Glutamatergic neuron (in vitro differentiated cells): ENCODE measurements at regions not wholly inside any gene's neighbourhood (a gene's known extent, or its start where the extent isn't known, plus 50 kb on each side); places are given as distances from the start of the nearest gene placed in this dataset.

Source experiments
- DNase-seq: peaks from one replicate; pipeline ENCODE4 v3.0.0; 2022
- H3K27ac Mint-ChIP-seq: one replicate; pipeline ENCODE4 v1.8.0; 2020; ENCODE audit warnings: mild to moderate bottlenecking, mixed read lengths, inconsistent platforms; ENCODE audit not compliant: unreplicated experiment
- H3K27me3 Mint-ChIP-seq: one replicate; pipeline ENCODE4 v1.8.0; 2020; ENCODE audit warnings: mild to moderate bottlenecking, moderate library complexity, mixed read lengths, inconsistent platforms; ENCODE audit not compliant: unreplicated experiment
- H3K36me3 Mint-ChIP-seq: one replicate; pipeline ENCODE4 v1.8.0; 2020; ENCODE audit warnings: mild to moderate bottlenecking, mixed read lengths, inconsistent platforms; ENCODE audit not compliant: unreplicated experiment
- H3K4me1 Mint-ChIP-seq: one replicate; pipeline ENCODE4 v1.8.0; 2020; ENCODE audit warnings: mild to moderate bottlenecking, low read depth, mixed read lengths, inconsistent platforms; ENCODE audit not compliant: unreplicated experiment
- H3K4me3 Mint-ChIP-seq: one replicate; pipeline ENCODE4 v1.8.0; 2020; ENCODE audit warnings: mild to moderate bottlenecking, mixed read lengths, inconsistent platforms; ENCODE audit not compliant: unreplicated experiment
- H3K9me3 Mint-ChIP-seq: one replicate; pipeline ENCODE4 v1.8.0; 2020; ENCODE audit warnings: mild to moderate bottlenecking, moderate library complexity, mixed read lengths, inconsistent platforms; ENCODE audit not compliant: unreplicated experiment
- CTCF ChIP-seq: fragments of 200-600 bp; sonication (generic); IDR thresholded peaks from one replicate; pipeline ENCODE4 v1.5.0; 2021; ENCODE audit not compliant: partially characterized antibody, unreplicated experiment

- no peaks in the 10 kb centered on the region for H3K4me1 Mint-ChIP-seq
- no peak overlapping the region for H3K27ac Mint-ChIP-seq
- no peaks in the 10 kb centered on the region for H3K36me3 Mint-ChIP-seq
- DNase-seq = no peak
- no peaks in the 10 kb centered on the region for H3K9me3 Mint-ChIP-seq
- H3K4me3 Mint-ChIP-seq = no peak overlapping the region
- TF ChIP-seq CTCF = no peak
- peaks cover 2% of the 10 kb centered on the region for H3K27me3 Mint-ChIP-seq
These were observed 134.9 kb upstream of the GRIA3 start for GRCh38 chrX:123049071-123049625.

GRCh38 chrX:123060986-123061385 is 123.1 kb upstream of the GRIA3 start:
- Mint-ChIP-seq H3K4me3 (no peak overlapping the region), H3K4me1 (no peaks in the 10 kb centered on the region), H3K9me3 (peaks cover 1% of the 10 kb centered on the region), H3K27me3 (no peaks in the 10 kb centered on the region), H3K27ac (no peak overlapping the region), H3K36me3 (no peaks in the 10 kb centered on the region)
- DNase-seq = no peak
- no peak for TF ChIP-seq CTCF

GRCh38 chrX:123064053-123064452 is 120.0 kb upstream of the GRIA3 start:
- no peak overlapping the region for H3K4me3 Mint-ChIP-seq
- no peaks in the 10 kb centered on the region for H3K36me3 Mint-ChIP-seq
- H3K27ac Mint-ChIP-seq = no peak overlapping the region
- peaks cover 3% of the 10 kb centered on the region for H3K9me3 Mint-ChIP-seq
- no peak for DNase-seq
- no peaks in the 10 kb centered on the region for H3K4me1 Mint-ChIP-seq
- H3K27me3 Mint-ChIP-seq = no peaks in the 10 kb centered on the region
- TF ChIP-seq CTCF = no peak

- peaks cover 2% of the 10 kb centered on the region for H3K4me1 Mint-ChIP-seq
- H3K4me3 Mint-ChIP-seq = no peak overlapping the region
- peaks cover 2% of the 10 kb centered on the region for H3K27me3 Mint-ChIP-seq
- H3K9me3 Mint-ChIP-seq = peaks cover 1% of the 10 kb centered on the region
- TF ChIP-seq CTCF = no peak
- H3K36me3 Mint-ChIP-seq = no peaks in the 10 kb centered on the region
- no peak overlapping the region for H3K27ac Mint-ChIP-seq
- no peak for DNase-seq
These were observed 111.2 kb upstream of the GRIA3 start for GRCh38 chrX:123072686-123073385.

DNA sequence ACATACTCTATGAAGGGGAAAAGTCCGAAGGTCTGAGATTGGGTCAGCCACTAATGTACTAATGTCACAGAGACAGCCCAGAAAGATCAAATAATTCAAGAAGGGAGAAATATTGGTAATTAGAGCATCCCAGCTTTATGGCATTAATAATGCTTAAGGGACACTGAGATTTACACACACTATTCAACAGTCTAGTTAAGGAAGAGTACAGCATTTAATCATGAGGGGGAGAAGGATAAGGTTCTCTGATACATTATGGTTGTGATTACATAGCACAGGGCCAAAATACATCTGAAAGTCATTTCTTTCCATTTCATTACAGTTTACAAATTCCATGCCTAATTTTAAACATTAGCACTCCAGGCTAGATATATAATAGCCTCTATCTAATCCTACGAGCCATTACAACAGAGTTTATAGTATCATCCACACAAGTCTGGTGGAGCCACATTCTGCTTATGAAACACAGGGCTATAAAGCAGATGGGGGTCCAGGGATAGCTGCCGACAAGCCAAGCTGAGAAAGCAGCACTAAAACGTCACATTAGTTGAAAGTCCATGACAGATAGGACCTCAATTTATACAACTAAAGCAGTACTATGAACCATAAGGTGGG is 108.0 kb upstream of the GRIA3 start:
- Mint-ChIP-seq H3K36me3 (no peaks in the 10 kb centered on the region), H3K27ac (no peak overlapping the region), H3K9me3 (no peaks in the 10 kb centered on the region), H3K27me3 (peaks cover 2% of the 10 kb centered on the region), H3K4me1 (peaks cover 2% of the 10 kb centered on the region), H3K4me3 (no peak overlapping the region)
- TF ChIP-seq CTCF = no peak
- DNase-seq = no peak
